T1000 (cell line): ENCODE measurements at regions not wholly inside any gene's neighbourhood (a gene's known extent, or its start where the extent isn't known, plus 50 kb on each side); places are given as distances from the start of the nearest gene placed in this dataset.
"Not testable (repeated sequence)": the region's sequence is repeated elsewhere in the genome, so short reads cannot be mapped to it uniquely, and the experiment has no call there.

Source experiments
- DNase-seq: peaks from one replicate; lab custom pipeline; 2025; ENCODE audit warnings: mixed read lengths; lab: John Stamatoyannopoulos, UW

DNA sequence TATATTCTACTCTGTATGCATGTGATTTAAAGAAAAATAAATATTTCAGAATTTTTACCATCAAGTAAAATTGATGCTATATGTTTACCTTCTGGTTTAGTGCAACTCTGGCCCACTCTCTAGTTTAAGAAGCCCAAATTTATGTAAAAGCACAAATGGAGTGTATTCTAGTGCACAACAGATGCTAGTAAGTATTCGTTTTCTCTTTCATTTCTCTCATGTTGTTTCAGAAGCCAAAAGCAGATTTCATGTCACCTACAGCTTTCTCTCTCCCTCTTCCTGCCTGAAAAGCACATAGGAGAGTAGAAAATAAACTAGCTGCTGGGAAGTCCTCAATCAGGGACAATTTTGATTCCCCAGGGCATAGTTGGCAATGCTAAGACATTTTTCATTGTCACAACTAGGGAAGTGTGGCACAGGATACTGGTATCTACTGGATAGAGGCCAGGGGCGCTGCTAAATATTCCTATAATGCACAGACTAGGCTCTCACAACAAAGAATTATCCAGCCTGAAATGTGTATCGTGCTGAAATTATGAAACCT is 147.4 kb upstream of the ARHGEF26 start:
- DNase-seq = no peak

DNA sequence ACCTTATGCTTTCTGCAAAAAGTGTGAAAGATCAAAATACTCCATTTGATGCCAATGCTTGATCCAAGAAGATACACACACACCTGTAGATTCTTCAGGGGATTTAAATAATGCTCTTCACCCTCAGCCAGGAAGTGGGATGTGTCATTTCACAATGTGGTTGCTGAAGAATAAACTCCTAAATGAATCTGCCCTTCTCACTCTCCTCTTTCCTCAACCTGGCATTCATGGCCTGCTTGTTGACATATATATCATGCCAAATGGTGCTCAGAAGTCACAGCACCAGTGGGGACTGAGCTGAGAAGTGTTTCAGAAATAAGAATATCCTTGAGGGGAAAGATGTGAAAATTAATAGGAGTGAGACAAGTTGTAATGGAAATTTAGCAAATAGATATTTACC is 146.6 kb upstream of the ARHGEF26 start:
- no peak for DNase-seq

DNA sequence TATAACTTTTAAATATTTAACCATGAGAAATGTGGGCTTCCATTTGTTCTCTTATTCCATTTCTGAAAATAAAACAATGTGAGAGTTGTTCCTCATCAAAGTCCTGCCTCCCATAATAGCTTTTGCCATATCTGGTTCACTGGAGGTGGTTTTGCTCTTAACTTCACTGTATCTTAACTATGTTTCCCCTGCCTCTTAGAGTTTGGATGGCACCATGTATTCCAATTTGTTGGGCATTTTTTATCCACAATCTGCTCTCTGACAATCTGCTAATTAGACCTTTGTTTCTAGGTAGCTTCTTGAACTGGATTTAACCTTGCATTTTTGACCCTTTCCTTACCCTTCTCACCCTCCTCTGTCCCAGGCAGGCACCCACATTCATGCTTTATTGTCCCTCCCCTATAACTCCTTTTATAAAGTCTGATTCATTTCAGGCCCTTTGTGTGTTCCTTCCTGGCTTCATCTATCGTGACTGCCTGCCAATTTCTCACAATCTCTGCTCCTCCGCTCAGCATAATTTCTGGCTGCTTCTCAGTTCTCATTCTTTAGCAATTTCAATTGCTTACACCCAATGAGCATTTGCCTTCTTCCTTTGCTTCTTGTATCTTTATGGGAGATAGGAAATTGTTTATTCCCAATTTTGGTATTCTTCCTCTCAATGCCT is 144.2 kb upstream of the ARHGEF26 start:
- DNase-seq = no peak

DNA sequence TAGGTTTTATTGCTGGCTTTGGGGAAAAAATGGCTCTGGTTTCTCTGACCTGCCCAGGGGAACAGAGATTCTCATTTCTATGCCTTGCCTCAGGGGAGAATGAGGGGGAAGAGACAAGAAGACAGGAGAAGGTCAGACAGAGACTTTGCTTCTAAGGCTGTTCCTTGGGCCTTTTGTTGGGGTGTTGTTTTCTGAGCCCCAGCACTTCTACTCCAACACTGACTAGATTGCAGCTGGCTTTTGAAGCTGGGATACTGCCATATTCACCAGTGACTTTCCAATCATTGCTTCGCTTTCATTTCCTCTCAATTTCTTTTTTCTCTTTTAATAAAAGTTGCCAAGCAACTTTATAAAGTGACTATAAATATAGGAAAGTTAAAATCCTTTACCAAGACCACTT is 143.2 kb upstream of the ARHGEF26 start:
- no peak for DNase-seq

DNA sequence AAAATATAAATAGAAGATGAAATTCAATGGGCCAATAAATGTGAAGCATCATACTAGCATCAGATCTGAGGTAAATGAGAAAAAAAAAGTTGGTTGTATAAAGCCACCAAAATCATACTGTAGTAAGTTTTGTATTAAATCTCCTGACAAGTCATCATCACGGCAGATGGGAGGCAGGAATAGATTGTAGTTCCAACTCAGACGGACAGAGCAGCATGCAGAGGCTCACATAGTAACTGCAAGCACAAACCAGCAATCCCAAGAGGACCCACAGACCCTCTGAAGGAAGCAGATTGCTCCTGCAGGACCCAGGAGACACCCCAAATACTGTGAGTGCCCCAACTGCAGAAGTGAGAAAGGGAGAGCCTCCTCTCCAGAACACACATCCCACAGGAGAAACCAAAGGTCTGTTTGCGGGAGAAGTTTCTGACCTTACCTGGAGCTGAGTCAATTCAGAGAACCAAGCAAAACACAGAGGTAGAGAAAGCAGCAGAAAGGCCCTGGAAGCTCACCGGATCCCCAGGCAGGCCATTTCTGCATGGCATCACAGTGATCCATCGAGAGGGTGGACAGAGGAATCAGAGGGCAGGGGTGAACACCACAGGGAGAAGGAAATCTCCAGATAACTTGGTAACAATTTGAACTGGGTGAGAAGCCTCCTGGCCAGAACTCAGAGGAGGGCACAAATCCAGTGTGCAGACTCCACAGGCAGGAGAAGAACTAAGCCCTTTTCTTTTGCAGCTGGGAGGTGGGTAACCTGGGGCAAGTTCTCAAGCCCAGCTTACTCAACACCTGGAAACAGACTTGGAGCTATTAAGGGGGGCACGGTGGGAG is 141.6 kb upstream of the ARHGEF26 start:
- DNase-seq = no peak

DNA sequence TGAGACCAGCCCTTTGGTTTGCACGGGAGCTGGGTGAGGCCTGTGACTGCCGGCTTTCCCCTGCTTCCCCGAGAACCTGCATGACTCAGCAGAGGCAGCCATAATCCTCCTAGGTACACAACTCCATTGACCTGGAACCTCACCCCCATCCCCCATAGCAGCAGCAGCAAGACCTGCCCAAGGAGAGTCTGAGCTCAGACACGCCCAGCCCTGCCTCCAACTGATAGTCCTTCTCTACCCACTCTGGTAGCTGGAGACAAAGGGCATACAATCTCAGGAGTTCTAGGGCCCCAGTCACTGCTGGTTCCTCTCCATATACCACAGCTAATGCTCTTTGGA is 141.0 kb upstream of the ARHGEF26 start:
- DNase-seq = no peak

DNA sequence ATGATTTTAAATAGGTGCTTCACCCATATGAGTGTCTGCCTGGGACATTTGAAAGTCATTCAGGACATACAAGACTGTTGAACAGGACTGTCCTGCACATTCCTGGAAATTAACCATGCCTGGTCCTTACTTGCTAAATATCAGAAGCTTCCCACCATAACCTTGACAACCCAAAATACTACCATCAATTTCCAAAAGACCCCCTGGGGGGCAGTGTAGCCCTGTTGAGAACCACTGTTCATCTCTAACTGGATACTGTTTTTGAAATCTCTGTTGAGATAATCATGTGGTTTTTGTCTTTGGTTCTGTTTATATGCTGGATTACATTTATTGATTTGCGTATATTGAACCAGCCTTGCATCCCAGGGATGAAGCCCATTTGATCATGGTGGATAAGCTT is 123.8 kb upstream of the ARHGEF26 start:
- DNase-seq = not testable (repeated sequence)

DNA sequence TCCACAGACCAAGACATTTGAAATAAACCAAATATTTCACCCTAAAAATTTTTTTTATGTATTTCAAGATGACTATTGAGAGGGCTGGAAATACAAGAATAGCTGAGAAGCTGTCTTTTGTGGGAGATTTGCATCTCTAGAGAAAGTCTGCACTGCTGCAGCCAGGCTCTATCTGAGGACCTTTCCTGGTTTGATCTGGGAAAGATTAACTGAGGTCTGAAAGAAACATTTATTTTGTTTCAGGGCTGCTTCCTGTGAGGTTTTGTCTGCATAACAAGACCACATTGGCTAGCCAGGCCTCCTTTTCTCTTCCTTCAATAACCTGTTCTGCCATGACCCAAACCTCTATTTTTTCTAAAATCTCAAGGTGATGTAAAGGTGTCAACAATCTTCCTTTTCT is 117.5 kb upstream of the ARHGEF26 start:
- DNase-seq = no peak

DNA sequence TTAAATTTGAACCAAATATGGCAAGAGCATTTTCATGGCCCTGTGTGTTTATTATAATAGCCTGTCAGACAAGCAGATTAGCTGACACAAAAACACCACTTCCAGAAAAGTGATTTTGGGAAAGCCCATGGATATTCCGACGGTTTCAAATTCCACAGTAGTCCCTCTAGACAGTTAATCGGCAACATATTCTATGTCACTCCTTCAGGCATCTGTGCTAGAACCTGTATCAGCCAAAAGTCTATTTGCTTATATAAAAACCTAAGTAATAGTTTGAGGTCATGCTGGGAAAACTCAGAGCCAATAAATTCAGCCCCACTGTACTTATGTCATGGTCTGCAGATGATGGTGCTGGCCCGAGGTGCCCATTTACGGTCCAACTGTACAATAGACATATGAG is 110.2 kb upstream of the ARHGEF26 start:
- DNase-seq = no peak

DNA sequence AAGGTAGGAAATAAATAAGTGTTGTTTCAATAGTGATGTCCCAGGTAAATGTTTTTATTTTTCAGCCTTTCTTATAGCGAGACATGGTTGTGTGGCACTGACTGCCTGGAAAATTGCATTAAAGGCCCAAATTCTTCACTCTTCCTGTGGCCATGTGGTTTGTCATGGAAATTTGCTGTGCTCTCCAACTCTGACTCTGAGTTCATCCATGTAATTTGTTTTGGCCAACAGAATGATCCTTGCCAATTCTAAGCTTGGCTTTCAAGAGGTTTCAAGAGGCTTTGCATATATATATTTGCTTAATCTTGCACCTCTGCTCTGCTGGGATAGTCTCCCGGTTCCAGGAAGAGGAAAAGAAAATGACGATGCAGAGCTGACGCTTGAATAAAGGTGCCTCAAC is 107.5 kb upstream of the ARHGEF26 start:
- no peak for DNase-seq

DNA sequence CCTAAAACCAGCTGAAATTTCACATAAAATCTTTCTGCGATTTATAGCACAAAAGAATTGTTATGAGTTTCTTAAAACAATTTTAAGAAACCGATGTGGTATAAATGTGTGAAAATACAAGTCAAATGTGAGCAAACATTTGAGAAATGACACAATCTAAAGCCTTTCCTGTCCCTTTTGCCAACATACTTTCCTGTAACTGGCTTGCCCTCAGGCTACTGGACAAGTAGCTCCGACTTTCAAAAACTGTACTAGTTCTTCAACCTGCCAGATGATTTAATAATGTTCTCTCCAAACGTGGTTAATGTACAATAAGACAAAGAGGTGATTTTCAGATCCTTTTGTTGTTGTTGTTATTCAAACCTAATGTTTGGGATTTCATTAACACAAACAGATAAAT is 105.9 kb upstream of the ARHGEF26 start:
- DNase-seq = no peak

DNA sequence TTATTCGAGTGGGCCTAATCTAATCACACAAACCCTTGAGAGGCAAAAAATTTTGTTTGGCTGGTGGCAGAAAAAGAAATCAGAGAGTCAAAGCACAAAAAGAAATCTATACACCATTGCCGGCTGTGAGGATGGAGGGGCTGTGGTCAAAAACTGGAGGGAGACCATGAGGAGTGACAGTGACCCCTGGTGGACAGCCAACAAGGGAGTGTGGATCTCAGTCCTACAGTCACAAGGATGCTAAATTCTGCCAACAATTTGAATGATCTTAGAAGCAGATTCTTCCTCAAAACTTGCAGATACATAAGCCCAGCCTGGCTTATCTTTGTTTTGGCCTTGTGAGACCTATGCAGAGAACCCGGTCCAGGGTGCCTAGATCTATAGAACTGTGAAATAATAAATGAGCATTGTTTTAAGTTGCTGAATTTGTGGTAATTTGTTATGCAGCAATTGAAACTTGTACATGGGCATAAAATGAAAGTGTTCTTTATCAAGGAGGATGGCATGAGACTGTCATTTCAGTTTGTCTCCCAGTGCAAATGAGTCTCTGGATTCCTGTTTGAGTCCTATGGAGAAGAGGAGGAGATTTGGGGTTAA is 103.0 kb upstream of the ARHGEF26 start:
- DNase-seq = no peak

DNA sequence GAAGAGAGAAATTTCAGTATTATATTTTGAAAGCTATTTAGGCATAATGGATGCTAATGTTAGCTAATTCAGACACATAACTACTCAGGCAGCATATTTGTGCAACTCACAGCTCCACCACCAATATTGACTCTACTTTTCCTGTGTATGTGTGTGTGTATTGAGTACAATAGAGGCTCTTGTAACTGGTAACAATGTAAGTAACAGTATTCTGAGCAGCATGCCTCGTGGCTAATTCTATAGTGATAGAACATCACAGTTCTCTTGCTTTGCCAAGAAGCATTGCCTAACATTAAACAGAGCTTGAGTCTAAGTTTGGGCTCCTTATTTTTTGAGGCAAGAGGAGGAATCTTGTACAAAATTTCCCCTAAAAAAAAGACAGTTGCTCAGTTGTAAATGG is 98.6 kb upstream of the ARHGEF26 start:
- DNase-seq = no peak

DNA sequence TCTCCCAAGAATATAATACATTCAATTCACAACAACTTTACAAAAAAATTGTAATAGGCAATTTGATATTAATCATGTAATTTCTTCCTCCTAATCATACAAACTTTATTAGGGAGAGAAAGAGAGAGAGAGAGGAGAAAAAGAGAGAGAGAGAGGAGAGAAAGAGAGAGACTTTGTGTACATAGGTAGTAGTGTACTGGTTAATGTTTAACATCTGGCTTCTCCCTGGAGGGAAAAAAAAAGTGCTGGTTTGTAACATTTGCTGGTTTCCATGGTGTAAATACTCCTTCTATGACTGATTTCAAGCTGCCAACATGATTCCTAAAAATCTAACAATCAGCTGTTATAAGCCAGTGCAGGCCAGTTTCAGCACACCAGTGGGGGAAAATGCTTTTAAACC is 98.0 kb upstream of the ARHGEF26 start:
- no peak for DNase-seq

DNA sequence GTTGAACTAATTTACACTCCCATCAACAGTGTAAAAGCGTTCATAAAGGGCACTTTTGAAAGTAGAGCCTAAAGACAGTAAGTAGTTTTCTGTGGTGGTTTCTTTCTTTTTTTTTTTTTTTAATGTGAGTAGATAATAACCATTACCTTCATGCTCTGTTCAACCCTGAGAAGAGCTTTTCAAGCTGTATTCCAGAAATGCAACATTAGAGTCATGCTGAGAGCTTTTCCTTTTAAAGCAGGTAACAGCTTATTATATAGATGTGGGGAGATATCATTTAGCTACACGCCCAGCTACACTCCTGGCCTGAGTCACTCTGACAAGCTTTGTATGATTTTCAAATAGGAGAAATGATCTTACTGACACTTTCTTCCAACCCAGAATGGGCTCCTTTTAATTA is 96.2 kb upstream of the ARHGEF26 start:
- DNase-seq = no peak

DNA sequence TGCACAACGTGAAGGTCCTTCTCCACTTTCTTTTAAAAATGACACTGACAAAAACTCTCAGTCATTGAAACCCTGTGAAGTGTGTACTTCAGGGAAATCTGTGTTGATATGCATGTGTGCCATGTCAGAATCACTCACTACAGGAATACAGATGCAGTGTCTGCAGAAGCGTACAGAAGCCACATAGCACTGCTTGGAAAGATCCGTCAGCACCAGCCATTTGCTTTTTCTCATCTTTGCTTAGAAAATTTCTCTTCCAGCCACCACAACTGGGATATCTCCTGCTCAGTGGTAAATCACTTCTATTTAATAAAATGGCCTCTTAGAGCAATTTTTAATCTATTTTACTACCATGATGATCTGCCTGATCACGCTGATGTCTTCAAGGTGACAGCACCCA is 91.3 kb upstream of the ARHGEF26 start:
- DNase-seq = no peak

DNA sequence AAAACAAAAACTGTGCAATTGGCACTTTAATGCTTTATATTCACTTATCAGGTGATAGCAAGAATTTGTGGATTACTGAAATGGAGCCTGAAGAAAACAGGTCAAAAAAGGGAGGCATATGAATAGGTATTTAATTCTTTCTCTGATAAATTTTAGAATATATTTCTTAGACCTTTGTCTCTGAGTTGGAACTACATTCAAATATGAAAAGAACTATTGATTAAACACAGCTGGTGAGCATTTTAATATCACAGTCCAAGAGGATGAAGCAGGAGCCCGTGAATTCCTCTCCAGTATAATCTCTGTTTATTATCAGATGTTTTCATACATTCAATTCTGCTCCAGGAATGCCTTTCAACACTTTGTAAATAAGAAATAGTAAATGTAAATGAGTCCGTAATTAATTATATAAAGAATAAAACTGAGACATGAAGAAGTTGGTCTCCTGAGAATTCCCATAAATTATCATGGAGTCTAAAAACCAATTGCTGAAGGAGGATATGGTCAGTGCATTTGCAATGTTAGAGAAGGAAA is 86.3 kb upstream of the ARHGEF26 start:
- no peak for DNase-seq

DNA sequence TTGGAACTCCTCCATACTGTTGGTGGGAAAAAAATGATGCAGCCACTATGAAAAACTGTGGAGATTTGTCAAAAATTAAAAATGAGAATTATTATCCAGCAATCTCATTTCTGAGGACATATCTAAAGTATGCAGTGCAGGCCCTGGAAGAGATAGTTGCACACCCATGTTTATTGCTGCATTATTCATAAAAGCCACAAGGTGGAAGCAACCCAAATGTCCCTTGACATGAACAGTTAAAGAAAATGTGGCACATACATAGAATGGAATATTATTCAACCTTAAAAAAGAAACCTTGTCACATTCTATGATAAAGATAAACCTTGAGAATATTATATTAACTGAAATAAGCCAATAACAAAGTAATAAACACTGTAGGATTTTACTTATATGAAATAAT is 80.9 kb upstream of the ARHGEF26 start:
- DNase-seq = no peak

DNA sequence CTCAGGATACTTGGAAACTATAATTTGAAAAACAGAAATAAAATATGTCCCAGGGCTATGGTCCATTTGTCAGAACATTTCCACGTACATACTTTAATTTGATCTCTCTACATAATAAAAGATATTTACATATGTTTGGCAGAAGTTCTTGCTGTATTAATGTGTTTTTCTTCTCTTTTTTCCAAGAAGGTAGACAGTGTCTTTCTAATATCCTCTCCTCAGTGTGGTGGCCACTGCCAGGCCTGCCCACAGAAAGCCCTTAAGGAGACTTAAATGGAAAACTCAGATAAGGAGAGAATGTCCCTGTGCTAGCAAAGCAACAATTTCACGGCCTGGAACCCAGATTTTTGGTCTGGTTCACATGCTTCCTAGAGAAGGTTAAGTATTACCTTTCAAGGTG is 76.5 kb upstream of the ARHGEF26 start:
- DNase-seq = no peak

DNA sequence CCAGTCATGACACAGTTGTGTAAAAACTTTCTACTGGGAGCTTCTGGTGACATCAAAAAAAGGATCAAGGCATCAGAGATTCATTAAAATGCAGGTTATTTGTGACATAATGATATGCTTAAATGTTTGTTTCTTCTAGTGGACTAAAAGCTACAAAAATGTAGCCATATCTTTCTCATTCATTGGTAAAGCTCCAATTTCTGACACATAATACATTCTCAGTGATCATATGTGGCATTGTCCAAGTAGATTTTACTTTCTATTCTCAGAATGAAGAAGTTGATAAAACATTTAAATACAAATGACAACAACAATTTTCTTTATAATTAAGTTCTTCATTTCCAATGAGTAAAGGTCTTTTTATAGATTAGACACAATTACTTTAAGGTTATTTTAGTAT is 71.0 kb upstream of the ARHGEF26 start:
- DNase-seq = no peak

DNA sequence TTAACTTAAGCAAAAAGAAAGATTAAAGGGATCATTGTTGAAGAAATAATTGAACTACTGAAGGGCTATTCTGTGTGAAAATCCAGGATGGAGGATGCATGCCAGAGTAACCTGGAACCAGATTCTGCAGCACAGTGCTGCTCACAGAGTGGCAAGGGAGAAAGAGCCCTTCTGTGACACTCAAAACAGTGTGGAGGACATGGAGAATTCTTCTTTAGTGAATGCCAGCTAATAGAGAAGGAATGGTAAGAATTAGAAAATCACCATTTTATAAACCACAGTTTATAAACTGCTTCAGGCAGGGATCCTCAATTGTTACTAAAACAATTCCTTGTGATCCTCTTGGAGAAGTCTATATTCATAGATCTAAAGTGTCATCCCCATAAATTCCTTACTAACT is 70.4 kb upstream of the ARHGEF26 start:
- DNase-seq = no peak

DNA sequence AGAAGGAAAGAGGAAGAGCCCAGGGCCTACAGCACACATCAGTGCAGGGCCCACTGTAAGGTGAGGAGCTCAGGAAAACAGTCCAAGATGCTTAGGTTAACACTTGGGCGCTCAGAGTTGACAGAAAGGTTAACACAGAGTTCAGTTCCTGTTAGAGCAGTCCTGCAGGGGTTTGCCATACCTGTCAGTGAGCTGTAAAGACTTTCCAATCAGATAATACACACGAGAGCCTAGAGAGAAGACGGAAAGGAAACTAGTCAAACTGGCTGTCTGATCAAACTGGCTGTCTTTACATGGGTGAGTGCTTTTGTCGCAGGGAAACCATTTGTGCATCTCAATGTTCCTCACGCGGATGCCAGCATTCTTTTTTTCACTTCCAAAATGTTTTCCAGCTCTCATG is 61.4 kb upstream of the ARHGEF26 start:
- DNase-seq = no peak
